ENCODE measurements at regions not wholly inside any gene's neighbourhood (a gene's known extent, or its start where the extent isn't known, plus 50 kb on each side); places are given as distances from the start of the nearest gene placed in this dataset.

DNA sequence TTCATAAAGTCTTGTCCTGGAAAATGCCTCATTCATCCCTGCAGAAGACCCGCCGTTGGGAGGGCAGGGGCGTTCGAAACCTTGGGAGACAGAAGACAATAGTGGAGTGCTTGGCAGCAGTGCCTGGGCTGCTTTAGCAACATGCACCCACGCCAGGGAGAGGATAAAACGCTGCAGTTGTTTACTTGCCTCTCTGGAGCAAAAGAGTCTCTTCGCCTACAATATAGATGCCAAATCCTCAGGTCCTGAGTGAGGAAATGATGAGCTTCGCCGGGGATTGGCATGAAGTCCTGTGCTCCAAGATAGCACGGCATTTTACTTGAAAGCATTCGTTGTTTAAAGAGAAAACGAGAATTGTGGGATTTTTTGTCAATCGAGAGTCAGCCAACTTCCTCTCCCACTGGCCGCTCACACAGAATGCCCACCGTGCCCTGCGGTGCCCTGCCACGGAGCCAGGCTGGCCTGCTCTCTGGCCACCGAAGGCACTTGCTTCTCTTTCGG is 152.5 kb upstream of the POU3F3 start:
- TF ChIP-seq POLR2A (IDR thresholded peaks at IDR 0.05; ENCODE audit: borderline replicate concordance, extremely low read depth, insufficient read depth, insufficient read length), result no peak
- TF ChIP-seq, protein P1, sequence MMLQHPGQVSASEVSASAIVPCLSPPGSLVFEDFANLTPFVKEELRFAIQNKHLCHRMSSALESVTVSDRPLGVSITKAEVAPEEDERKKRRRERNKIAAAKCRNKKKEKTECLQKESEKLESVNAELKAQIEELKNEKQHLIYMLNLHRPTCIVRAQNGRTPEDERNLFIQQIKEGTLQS (IDR thresholded peaks at IDR 0.05), result no peak
- TF ChIP-seq, protein P2, sequence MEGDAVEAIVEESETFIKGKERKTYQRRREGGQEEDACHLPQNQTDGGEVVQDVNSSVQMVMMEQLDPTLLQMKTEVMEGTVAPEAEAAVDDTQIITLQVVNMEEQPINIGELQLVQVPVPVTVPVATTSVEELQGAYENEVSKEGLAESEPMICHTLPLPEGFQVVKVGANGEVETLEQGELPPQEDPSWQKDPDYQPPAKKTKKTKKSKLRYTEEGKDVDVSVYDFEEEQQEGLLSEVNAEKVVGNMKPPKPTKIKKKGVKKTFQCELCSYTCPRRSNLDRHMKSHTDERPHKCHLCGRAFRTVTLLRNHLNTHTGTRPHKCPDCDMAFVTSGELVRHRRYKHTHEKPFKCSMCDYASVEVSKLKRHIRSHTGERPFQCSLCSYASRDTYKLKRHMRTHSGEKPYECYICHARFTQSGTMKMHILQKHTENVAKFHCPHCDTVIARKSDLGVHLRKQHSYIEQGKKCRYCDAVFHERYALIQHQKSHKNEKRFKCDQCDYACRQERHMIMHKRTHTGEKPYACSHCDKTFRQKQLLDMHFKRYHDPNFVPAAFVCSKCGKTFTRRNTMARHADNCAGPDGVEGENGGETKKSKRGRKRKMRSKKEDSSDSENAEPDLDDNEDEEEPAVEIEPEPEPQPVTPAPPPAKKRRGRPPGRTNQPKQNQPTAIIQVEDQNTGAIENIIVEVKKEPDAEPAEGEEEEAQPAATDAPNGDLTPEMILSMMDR (IDR thresholded peaks at IDR 0.05 in 2 of 3, conservative IDR thresholded peaks at IDR 0.05 in 1 of 3; ENCODE audit: borderline replicate concordance in 1 of 3, insufficient read depth in 1 of 3, low read depth in 2 of 3, low read length in 2 of 3), result no peak
